WTC11 (cell line): ENCODE measurements at regions not wholly inside any gene's neighbourhood (a gene's known extent, or its start where the extent isn't known, plus 50 kb on each side); places are given as distances from the start of the nearest gene placed in this dataset.

Source experiments
- ATAC-seq: fragments of 200-7000 bp; cut with Tn5 transposase; 2 replicates; pipeline ENCODE4 v1.10.0; 2021; ENCODE audit warnings: mild to moderate bottlenecking, moderate library complexity
- CTCF ChIA-PET: fragments of 300-600 bp; sonication (Branson Sonifier 250); formaldehyde crosslinking; loops from one replicate; lab custom pipeline; 2021; ENCODE audit warnings: antibody characterized with exemption; lab: Charles Lee
- POLR2A ChIA-PET: fragments of 350-600 bp; sonication (Branson Sonifier 250); formaldehyde crosslinking; loops from one replicate; lab custom pipeline; 2021; ENCODE audit warnings: antibody characterized with exemption; lab: Charles Lee
- DNase-seq: peaks from one replicate; pipeline ENCODE4 v3.0.0; 2021; ENCODE audit warnings: low spot score
- H3K27ac Mint-ChIP-seq: 2 replicates; pipeline ENCODE4 v1.8.0; 2021; ENCODE audit warnings: mixed read lengths
- H3K27me3 Mint-ChIP-seq: 2 replicates; pipeline ENCODE4 v1.8.0; 2021; ENCODE audit warnings: low read depth, mild to moderate bottlenecking, moderate library complexity, mixed read lengths
- H3K36me3 Mint-ChIP-seq: 2 replicates; pipeline ENCODE4 v1.8.0; 2021; ENCODE audit warnings: mixed read lengths
- H3K4me1 Mint-ChIP-seq: 2 replicates; pipeline ENCODE4 v1.8.0; 2022; ENCODE audit warnings: mixed read lengths
- H3K4me3 Mint-ChIP-seq: 2 replicates; pipeline ENCODE4 v1.8.0; 2021; ENCODE audit warnings: mild to moderate bottlenecking, moderate library complexity, mixed read lengths
- H3K9me3 Mint-ChIP-seq: 2 replicates; pipeline ENCODE4 v1.8.0; 2021; ENCODE audit warnings: mixed read lengths
- JAZF1 ChIP-seq: fragments of 250-450 bp; sonication (Bioruptor Pico); IDR thresholded peaks from 2 replicates; pipeline ENCODE4 v1.9.0; 2021; ENCODE audit warnings: moderate library complexity, mild to moderate bottlenecking, inconsistent platforms
- JUN ChIP-seq: sonication (generic); formaldehyde crosslinking; IDR thresholded peaks from 2 replicates; pipeline ENCODE4 v1.8.0; 2023; ENCODE audit warnings: mild to moderate bottlenecking, missing genetic modification reagents
- KAT7 ChIP-seq: sonication (generic); formaldehyde crosslinking; IDR thresholded peaks from 2 replicates; pipeline ENCODE4 v1.8.1; 2023; ENCODE audit warnings: missing genetic modification reagents, mild to moderate bottlenecking, borderline replicate concordance
- TEAD4 ChIP-seq: sonication (generic); formaldehyde crosslinking; IDR thresholded peaks from 2 replicates; pipeline ENCODE4 v1.8.0; 2022; ENCODE audit warnings: mild to moderate bottlenecking, missing genetic modification reagents
- ZNF219 ChIP-seq: sonication (generic); formaldehyde crosslinking; IDR thresholded peaks from 2 replicates; pipeline ENCODE4 v1.8.0; 2023; ENCODE audit warnings: missing genetic modification reagents, mild to moderate bottlenecking, borderline replicate concordance
- TF ChIP-seq, protein P1 (sequence below): sonication (generic); formaldehyde crosslinking; IDR thresholded peaks from 2 replicates; pipeline ENCODE4 v1.8.0; 2023; ENCODE audit warnings: missing genetic modification reagents
- TF ChIP-seq, protein P2 (sequence below): sonication (generic); formaldehyde crosslinking; IDR thresholded peaks from 2 replicates; pipeline ENCODE4 v1.8.1; 2022; ENCODE audit warnings: mild to moderate bottlenecking, missing genetic modification reagents, moderate library complexity, borderline replicate concordance
- TF ChIP-seq, protein P3 (sequence below): sonication (generic); formaldehyde crosslinking; IDR thresholded peaks from 2 replicates; pipeline ENCODE4 v1.8.1; 2023; ENCODE audit warnings: mild to moderate bottlenecking, missing genetic modification reagents, borderline replicate concordance
- TF ChIP-seq, protein P4 (sequence below): sonication (generic); formaldehyde crosslinking; IDR thresholded peaks from 2 replicates; pipeline ENCODE4 v1.8.1; 2022; ENCODE audit warnings: low read depth, missing genetic modification reagents, borderline replicate concordance
- TF ChIP-seq, protein P5 (sequence below): sonication (generic); formaldehyde crosslinking; IDR thresholded peaks from 2 replicates; pipeline ENCODE4 v1.8.0; 2022; ENCODE audit warnings: mild to moderate bottlenecking, missing genetic modification reagents
- TF ChIP-seq, protein P6 (sequence below): sonication (generic); formaldehyde crosslinking; IDR thresholded peaks from 2 replicates; pipeline ENCODE4 v1.8.0; 2022; ENCODE audit warnings: mild to moderate bottlenecking, missing genetic modification reagents
- TF ChIP-seq, protein P7 (sequence below): fragments of 250-450 bp; sonication (Bioruptor Pico); IDR thresholded peaks from 2 replicates; pipeline ENCODE4 v1.9.0; 2021; ENCODE audit warnings: mild to moderate bottlenecking
- TF ChIP-seq, protein P8 (sequence below): sonication (generic); formaldehyde crosslinking; conservative IDR thresholded peaks from 2 replicates; pipeline ENCODE4 v1.8.1; 2023; ENCODE audit warnings: mild to moderate bottlenecking, low read depth, missing genetic modification reagents, moderate library complexity

DNA sequence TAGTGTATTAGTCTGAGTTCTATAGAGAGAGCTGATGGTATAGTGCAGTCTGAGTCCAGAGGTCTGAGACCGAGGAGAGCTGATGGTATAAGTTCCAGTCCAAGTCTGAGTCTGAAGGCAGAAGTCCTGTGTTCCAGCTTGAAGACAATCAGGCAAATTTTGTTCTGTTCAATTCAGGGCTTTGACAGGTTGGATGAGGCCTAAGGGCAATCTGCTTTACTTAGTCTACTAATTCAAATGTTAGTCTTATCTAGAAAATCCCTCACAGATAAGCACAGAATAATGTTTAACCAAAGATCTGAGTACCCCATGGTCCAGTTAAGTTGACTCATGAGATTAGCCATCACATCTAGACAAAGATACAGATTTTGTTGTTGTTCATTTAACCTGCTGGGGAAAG is 303.0 kb upstream of the KLF4 start (continued):
- TF ChIP-seq, protein P1, sequence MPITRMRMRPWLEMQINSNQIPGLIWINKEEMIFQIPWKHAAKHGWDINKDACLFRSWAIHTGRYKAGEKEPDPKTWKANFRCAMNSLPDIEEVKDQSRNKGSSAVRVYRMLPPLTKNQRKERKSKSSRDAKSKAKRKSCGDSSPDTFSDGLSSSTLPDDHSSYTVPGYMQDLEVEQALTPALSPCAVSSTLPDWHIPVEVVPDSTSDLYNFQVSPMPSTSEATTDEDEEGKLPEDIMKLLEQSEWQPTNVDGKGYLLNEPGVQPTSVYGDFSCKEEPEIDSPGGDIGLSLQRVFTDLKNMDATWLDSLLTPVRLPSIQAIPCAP, result no peak
- TF ChIP-seq, protein P2, sequence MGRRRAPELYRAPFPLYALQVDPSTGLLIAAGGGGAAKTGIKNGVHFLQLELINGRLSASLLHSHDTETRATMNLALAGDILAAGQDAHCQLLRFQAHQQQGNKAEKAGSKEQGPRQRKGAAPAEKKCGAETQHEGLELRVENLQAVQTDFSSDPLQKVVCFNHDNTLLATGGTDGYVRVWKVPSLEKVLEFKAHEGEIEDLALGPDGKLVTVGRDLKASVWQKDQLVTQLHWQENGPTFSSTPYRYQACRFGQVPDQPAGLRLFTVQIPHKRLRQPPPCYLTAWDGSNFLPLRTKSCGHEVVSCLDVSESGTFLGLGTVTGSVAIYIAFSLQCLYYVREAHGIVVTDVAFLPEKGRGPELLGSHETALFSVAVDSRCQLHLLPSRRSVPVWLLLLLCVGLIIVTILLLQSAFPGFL (CRISPR knock-in tag), result no peak
- TF ChIP-seq, protein P3, sequence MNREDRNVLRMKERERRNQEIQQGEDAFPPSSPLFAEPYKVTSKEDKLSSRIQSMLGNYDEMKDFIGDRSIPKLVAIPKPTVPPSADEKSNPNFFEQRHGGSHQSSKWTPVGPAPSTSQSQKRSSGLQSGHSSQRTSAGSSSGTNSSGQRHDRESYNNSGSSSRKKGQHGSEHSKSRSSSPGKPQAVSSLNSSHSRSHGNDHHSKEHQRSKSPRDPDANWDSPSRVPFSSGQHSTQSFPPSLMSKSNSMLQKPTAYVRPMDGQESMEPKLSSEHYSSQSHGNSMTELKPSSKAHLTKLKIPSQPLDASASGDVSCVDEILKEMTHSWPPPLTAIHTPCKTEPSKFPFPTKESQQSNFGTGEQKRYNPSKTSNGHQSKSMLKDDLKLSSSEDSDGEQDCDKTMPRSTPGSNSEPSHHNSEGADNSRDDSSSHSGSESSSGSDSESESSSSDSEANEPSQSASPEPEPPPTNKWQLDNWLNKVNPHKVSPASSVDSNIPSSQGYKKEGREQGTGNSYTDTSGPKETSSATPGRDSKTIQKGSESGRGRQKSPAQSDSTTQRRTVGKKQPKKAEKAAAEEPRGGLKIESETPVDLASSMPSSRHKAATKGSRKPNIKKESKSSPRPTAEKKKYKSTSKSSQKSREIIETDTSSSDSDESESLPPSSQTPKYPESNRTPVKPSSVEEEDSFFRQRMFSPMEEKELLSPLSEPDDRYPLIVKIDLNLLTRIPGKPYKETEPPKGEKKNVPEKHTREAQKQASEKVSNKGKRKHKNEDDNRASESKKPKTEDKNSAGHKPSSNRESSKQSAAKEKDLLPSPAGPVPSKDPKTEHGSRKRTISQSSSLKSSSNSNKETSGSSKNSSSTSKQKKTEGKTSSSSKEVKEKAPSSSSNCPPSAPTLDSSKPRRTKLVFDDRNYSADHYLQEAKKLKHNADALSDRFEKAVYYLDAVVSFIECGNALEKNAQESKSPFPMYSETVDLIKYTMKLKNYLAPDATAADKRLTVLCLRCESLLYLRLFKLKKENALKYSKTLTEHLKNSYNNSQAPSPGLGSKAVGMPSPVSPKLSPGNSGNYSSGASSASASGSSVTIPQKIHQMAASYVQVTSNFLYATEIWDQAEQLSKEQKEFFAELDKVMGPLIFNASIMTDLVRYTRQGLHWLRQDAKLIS (CRISPR knock-in tag), result no peak
- TF ChIP-seq, protein P4, sequence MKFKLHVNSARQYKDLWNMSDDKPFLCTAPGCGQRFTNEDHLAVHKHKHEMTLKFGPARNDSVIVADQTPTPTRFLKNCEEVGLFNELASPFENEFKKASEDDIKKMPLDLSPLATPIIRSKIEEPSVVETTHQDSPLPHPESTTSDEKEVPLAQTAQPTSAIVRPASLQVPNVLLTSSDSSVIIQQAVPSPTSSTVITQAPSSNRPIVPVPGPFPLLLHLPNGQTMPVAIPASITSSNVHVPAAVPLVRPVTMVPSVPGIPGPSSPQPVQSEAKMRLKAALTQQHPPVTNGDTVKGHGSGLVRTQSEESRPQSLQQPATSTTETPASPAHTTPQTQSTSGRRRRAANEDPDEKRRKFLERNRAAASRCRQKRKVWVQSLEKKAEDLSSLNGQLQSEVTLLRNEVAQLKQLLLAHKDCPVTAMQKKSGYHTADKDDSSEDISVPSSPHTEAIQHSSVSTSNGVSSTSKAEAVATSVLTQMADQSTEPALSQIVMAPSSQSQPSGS (CRISPR knock-in tag), result no peak
- TF ChIP-seq, all 79 proteins: peak for 0

DNA sequence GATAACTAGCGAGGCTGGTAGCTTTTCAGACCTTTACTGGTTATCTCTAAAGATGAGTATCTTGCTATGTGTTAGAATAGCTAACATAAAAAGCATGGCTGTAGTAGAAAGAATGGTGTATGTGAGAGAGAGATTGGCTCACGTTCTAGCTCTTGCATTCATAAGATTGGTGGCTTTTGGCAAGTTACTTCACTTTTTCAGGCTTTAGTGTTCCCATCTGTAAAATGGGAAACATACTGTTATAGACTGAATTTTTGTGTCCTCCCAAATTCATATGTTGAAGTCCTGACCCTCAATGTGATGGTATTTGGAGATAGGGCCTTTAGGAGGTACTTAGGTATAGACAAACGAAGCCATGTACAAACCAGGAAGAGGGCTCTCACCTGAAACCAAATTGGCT is 302.4 kb upstream of the KLF4 start:
- Mint-ChIP-seq H3K27me3 (no peaks in the 10 kb centered on the region), H3K27ac (no peak overlapping the region), H3K4me3 (no peak overlapping the region), H3K36me3 (no peaks in the 10 kb centered on the region), H3K4me1 (no peaks in the 10 kb centered on the region), H3K9me3 (peaks cover 10% of the 10 kb centered on the region)
- TF ChIP-seq, protein P5, sequence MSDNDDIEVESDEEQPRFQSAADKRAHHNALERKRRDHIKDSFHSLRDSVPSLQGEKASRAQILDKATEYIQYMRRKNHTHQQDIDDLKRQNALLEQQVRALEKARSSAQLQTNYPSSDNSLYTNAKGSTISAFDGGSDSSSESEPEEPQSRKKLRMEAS (CRISPR knock-in tag), result no peak
- TF ChIP-seq, protein P6, sequence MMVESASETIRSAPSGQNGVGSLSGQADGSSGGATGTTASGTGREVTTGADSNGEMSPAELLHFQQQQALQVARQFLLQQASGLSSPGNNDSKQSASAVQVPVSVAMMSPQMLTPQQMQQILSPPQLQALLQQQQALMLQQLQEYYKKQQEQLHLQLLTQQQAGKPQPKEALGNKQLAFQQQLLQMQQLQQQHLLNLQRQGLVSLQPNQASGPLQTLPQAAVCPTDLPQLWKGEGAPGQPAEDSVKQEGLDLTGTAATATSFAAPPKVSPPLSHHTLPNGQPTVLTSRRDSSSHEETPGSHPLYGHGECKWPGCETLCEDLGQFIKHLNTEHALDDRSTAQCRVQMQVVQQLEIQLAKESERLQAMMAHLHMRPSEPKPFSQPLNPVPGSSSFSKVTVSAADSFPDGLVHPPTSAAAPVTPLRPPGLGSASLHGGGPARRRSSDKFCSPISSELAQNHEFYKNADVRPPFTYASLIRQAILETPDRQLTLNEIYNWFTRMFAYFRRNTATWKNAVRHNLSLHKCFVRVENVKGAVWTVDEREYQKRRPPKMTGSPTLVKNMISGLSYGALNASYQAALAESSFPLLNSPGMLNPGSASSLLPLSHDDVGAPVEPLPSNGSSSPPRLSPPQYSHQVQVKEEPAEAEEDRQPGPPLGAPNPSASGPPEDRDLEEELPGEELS, result no peak
- ChIA-PET CTCF (interaction anchor here (1.3 kb wide), 1 partner anchor 302 kb away, joined by 3 read pairs; the partner anchor contains the start of gene KLF4), POLR2A (interaction anchor here (0.5 kb wide), 1 partner anchor 166 kb away, joined by 3 read pairs; no protein-coding TSS in a partner anchor)
- ATAC-seq (no peak), DNase-seq (no peak)

DNA sequence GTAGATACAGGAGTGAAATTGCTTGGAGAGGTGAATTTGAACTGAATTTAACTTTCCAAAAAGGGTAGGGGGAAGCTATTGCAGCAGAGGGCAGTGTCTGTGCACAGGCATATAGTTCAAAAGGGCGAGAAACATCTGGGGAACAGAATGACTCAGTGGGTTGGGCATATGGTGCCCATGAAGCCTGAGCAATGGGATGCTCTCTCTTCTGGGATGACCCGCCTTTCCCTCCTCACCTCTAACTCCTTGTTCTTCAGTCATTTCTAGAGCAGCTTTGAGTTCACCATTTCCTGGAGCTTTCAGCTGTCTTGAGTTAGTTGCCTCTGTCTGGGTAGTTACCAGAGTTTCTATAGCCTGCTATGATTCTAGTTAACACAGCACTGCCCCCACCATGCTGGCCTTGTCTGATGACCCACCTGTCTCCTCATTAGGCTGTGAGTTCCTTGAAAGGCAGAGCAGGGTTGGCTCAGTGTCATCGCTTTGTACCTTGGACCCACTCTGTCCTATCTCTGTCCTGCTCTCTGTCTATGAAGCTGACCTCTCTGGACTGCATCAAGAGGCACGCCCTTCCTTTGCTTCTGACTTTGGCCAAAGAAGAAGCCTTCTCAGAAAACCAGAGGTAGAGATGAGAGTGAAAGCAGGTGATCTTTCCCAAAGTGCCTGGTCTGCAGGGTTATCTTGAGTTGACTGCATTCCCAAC is 299.6 kb upstream of the KLF4 start:
- no peaks in the 10 kb centered on the region for H3K4me1 Mint-ChIP-seq
- DNase-seq (no peak), ATAC-seq (no peak)
- no peaks in the 10 kb centered on the region for H3K27me3 Mint-ChIP-seq
- H3K9me3 Mint-ChIP-seq, result peaks cover 10% of the 10 kb centered on the region
- no peaks in the 10 kb centered on the region for H3K36me3 Mint-ChIP-seq
- POLR2A ChIA-PET, result interaction anchor here (0.6 kb wide), 1 partner anchor 298 kb away, joined by 3 read pairs; no protein-coding TSS in a partner anchor
- no peak overlapping the region for H3K27ac Mint-ChIP-seq
- no peak overlapping the region for H3K4me3 Mint-ChIP-seq
- CTCF ChIA-PET, result no interaction called here
- TF ChIP-seq TEAD4 (CRISPR knock-in tag), result no peak
- TF ChIP-seq JUN (CRISPR knock-in tag), result no peak
- no peak for TF ChIP-seq JAZF1
- TF ChIP-seq, protein P7, sequence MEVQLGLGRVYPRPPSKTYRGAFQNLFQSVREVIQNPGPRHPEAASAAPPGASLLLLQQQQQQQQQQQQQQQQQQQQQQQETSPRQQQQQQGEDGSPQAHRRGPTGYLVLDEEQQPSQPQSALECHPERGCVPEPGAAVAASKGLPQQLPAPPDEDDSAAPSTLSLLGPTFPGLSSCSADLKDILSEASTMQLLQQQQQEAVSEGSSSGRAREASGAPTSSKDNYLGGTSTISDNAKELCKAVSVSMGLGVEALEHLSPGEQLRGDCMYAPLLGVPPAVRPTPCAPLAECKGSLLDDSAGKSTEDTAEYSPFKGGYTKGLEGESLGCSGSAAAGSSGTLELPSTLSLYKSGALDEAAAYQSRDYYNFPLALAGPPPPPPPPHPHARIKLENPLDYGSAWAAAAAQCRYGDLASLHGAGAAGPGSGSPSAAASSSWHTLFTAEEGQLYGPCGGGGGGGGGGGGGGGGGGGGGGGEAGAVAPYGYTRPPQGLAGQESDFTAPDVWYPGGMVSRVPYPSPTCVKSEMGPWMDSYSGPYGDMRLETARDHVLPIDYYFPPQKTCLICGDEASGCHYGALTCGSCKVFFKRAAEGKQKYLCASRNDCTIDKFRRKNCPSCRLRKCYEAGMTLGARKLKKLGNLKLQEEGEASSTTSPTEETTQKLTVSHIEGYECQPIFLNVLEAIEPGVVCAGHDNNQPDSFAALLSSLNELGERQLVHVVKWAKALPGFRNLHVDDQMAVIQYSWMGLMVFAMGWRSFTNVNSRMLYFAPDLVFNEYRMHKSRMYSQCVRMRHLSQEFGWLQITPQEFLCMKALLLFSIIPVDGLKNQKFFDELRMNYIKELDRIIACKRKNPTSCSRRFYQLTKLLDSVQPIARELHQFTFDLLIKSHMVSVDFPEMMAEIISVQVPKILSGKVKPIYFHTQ (CRISPR knock-in tag), result no peak
- TF ChIP-seq, protein P1, result no peak
- no peak for TF ChIP-seq KAT7
- no peak for TF ChIP-seq ZNF219 (CRISPR knock-in tag)
- TF ChIP-seq, protein P8, sequence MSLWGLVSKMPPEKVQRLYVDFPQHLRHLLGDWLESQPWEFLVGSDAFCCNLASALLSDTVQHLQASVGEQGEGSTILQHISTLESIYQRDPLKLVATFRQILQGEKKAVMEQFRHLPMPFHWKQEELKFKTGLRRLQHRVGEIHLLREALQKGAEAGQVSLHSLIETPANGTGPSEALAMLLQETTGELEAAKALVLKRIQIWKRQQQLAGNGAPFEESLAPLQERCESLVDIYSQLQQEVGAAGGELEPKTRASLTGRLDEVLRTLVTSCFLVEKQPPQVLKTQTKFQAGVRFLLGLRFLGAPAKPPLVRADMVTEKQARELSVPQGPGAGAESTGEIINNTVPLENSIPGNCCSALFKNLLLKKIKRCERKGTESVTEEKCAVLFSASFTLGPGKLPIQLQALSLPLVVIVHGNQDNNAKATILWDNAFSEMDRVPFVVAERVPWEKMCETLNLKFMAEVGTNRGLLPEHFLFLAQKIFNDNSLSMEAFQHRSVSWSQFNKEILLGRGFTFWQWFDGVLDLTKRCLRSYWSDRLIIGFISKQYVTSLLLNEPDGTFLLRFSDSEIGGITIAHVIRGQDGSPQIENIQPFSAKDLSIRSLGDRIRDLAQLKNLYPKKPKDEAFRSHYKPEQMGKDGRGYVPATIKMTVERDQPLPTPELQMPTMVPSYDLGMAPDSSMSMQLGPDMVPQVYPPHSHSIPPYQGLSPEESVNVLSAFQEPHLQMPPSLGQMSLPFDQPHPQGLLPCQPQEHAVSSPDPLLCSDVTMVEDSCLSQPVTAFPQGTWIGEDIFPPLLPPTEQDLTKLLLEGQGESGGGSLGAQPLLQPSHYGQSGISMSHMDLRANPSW (CRISPR knock-in tag), result no peak
